Naive thymus-derived CD4-positive, alpha-beta T cell (primary cell): ENCODE measurements at regions not wholly inside any gene's neighbourhood (a gene's known extent, or its start where the extent isn't known, plus 50 kb on each side); places are given as distances from the start of the nearest gene placed in this dataset.

ENCODE experiments used
- ATAC-seq: fragments of 150-1000 bp; cut with Tn5 transposase; 2 replicates; pipeline ENCODE4 v1.10.0; 2021; ENCODE audit warnings: mild to moderate bottlenecking, moderate library complexity
- CTCF ChIA-PET: fragments of 350-600 bp; sonication (Branson Sonifier 250); formaldehyde crosslinking; loops from one replicate; lab custom pipeline; 2021; ENCODE audit warnings: antibody characterized with exemption; lab: Charles Lee
- POLR2A ChIA-PET: fragments of 350-600 bp; sonication (Branson Sonifier 250); formaldehyde crosslinking; loops from one replicate; lab custom pipeline; 2021; ENCODE audit warnings: antibody characterized with exemption, inconsistent platforms; lab: Charles Lee
- DNase-seq, 9 donors: peaks; one replicate each; pipeline versions ENCODE4 v3.0.0 to v3.0.0-alpha.2; 2020 to 2022; ENCODE audit warnings: mixed read lengths in 1 of 9
- H3K27ac ChIP-seq: one replicate; pipeline ENCODE4 v1.7.0; 2013; ENCODE audit warnings: mild to moderate bottlenecking, low read depth, low read length, moderate library complexity
- H3K27me3 ChIP-seq, 2 donors: one replicate each; pipeline ENCODE4 v1.7.0; 2013; ENCODE audit warnings: low read length in 2 of 2, mild to moderate bottlenecking in 2 of 2, moderate library complexity in 2 of 2; ENCODE audit not compliant: control insufficient read depth in 2 of 2, insufficient read depth in 2 of 2
- H3K36me3 ChIP-seq, 3 experiments: 1 replicate in 2 of 3; 2 replicates in 1 of 3; pipeline ENCODE4 v1.7.0; 2013; ENCODE audit warnings: low read length in 3 of 3, mild to moderate bottlenecking in 3 of 3, moderate library complexity in 1 of 3; ENCODE audit not compliant: insufficient read depth in 3 of 3, control insufficient read depth in 2 of 3
- H3K4me1 ChIP-seq, 2 donors: one replicate each; pipeline ENCODE4 v1.7.0; 2013; ENCODE audit warnings: low read length in 2 of 2, mild to moderate bottlenecking in 2 of 2, moderate library complexity in 1 of 2; ENCODE audit not compliant: control insufficient read depth in 2 of 2, insufficient read depth in 2 of 2
- H3K4me3 ChIP-seq: 2 replicates; pipeline ENCODE4 v1.7.0; 2013; ENCODE audit warnings: mild to moderate bottlenecking, low read length
- H3K9me3 ChIP-seq, 3 experiments: 1 replicate in 2 of 3; 2 replicates in 1 of 3; pipeline ENCODE4 v1.7.0; 2013; ENCODE audit warnings: low read length in 3 of 3; ENCODE audit not compliant: control insufficient read depth in 2 of 3
- H3K27ac Mint-ChIP-seq, 9 donors: one replicate each; pipeline ENCODE4 v1.8.0; 2020 to 2022; ENCODE audit warnings: mixed read lengths in 9 of 9, mild to moderate bottlenecking in 8 of 9, moderate library complexity in 5 of 9, inconsistent platforms in 2 of 9
- H3K27me3 Mint-ChIP-seq, 5 donors: one replicate each; pipeline ENCODE4 v1.8.0; 2021 to 2022; ENCODE audit warnings: mixed read lengths in 5 of 5, mild to moderate bottlenecking in 1 of 5
- H3K36me3 Mint-ChIP-seq, 5 donors: one replicate each; pipeline ENCODE4 v1.8.0; 2020 to 2022; ENCODE audit warnings: mixed read lengths in 5 of 5, mild to moderate bottlenecking in 3 of 5, inconsistent platforms in 1 of 5
- H3K4me1 Mint-ChIP-seq, 7 donors: one replicate each; pipeline ENCODE4 v1.8.0; 2020 to 2022; ENCODE audit warnings: mixed read lengths in 7 of 7, mild to moderate bottlenecking in 3 of 7, inconsistent platforms in 1 of 7
- H3K4me3 Mint-ChIP-seq, 10 donors: one replicate each; pipeline ENCODE4 v1.8.0; 2020 to 2022; ENCODE audit warnings: mild to moderate bottlenecking in 10 of 10, mixed read lengths in 10 of 10, moderate library complexity in 6 of 10, inconsistent platforms in 2 of 10
- H3K9me3 Mint-ChIP-seq, 11 donors: one replicate each; pipeline ENCODE4 v1.8.0; 2020 to 2022; ENCODE audit warnings: mixed read lengths in 11 of 11, mild to moderate bottlenecking in 4 of 11, inconsistent platforms in 1 of 11, moderate library complexity in 1 of 11
- intact Hi-C, 2 donors: fragments of 100-400 bp; cut with micrococcal nuclease; formaldehyde crosslinking; loops; one replicate each; pipeline ENCODE4 v1.15.1; 2023

- H3K27me3 Mint-ChIP-seq = no peaks in the 10 kb centered on the region
- Histone ChIP-seq H3K27ac (no peak overlapping the region), H3K9me3 (no peaks in the 10 kb centered on the region), H3K4me1 (no peaks in the 10 kb centered on the region), H3K4me3 (no peak overlapping the region), H3K27me3 (no peaks in the 10 kb centered on the region), H3K36me3 (no peaks in the 10 kb centered on the region)
- H3K4me3 Mint-ChIP-seq = no peak overlapping the region
- ChIA-PET POLR2A (no interaction called here), CTCF (no interaction called here)
- no peaks in the 10 kb centered on the region for H3K36me3 Mint-ChIP-seq
- intact Hi-C loops = no loop called here
- DNase-seq (no peak), ATAC-seq (no peak)
- no peaks in the 10 kb centered on the region for H3K4me1 Mint-ChIP-seq
- peaks cover 0 to 15% (median 6%) of the 10 kb centered on the region in 11 donors for H3K9me3 Mint-ChIP-seq
- no peak overlapping the region for H3K27ac Mint-ChIP-seq
Measured at GRCh38 chr11:80650966-80651365, 1210.1 kb upstream of the TENM4 start.

- POLR2A ChIA-PET = no interaction called here
- Mint-ChIP-seq H3K36me3 (no peaks in the 10 kb centered on the region), H3K27me3 (no peaks in the 10 kb centered on the region), H3K9me3 (peaks cover 0 to 21% (median 7%) of the 10 kb centered on the region in 11 donors), H3K4me1 (no peaks in the 10 kb centered on the region), H3K27ac (no peak overlapping the region), H3K4me3 (no peak overlapping the region)
- H3K4me3 ChIP-seq = no peak overlapping the region
- no peaks in the 10 kb centered on the region for H3K36me3 ChIP-seq
- no peak for ATAC-seq
- intact Hi-C loops = no loop called here
- CTCF ChIA-PET = no interaction called here
- no peaks in the 10 kb centered on the region for H3K9me3 ChIP-seq
- H3K27me3 ChIP-seq = no peaks in the 10 kb centered on the region
- DNase-seq = no peak
- no peak overlapping the region for H3K27ac ChIP-seq
- no peaks in the 10 kb centered on the region for H3K4me1 ChIP-seq
Measured at GRCh38 chr11:80649186-80649585, 1208.4 kb upstream of the TENM4 start.

- Histone ChIP-seq H3K27ac (no peak overlapping the region), H3K4me3 (no peak overlapping the region), H3K36me3 (no peaks in the 10 kb centered on the region), H3K27me3 (no peaks in the 10 kb centered on the region), H3K4me1 (no peaks in the 10 kb centered on the region), H3K9me3 (no peaks in the 10 kb centered on the region)
- intact Hi-C loops = no loop called here
- no peak for DNase-seq
- H3K36me3 Mint-ChIP-seq = peaks cover 0 to 5% (median 0%) of the 10 kb centered on the region in 5 donors
- peaks cover 0 to 32% (median 3%) of the 10 kb centered on the region in 11 donors for H3K9me3 Mint-ChIP-seq
- no peaks in the 10 kb centered on the region for H3K4me1 Mint-ChIP-seq
- no peak overlapping the region for H3K4me3 Mint-ChIP-seq
- H3K27me3 Mint-ChIP-seq = no peaks in the 10 kb centered on the region
- ATAC-seq = no peak
- H3K27ac Mint-ChIP-seq = no peak overlapping the region
- ChIA-PET CTCF (no interaction called here), POLR2A (no interaction called here)
Measured at GRCh38 chr11:80638296-80638695, 1197.5 kb upstream of the TENM4 start.

GRCh38 chr11:80637571-80637970 lies 1196.7 kb upstream of the TENM4 start:
- Mint-ChIP-seq H3K36me3 (peaks cover 0 to 5% (median 0%) of the 10 kb centered on the region in 5 donors), H3K27ac (no peak overlapping the region), H3K27me3 (no peaks in the 10 kb centered on the region), H3K4me3 (no peak overlapping the region), H3K4me1 (no peaks in the 10 kb centered on the region), H3K9me3 (peaks cover 0 to 34% (median 3%) of the 10 kb centered on the region in 11 donors)
- ChIA-PET POLR2A (no interaction called here), CTCF (no interaction called here)
- no peak overlapping the region for H3K27ac ChIP-seq
- intact Hi-C loops = no loop called here
- DNase-seq (no peak), ATAC-seq (no peak)
- H3K9me3 ChIP-seq = no peaks in the 10 kb centered on the region
- H3K36me3 ChIP-seq = no peaks in the 10 kb centered on the region
- no peak overlapping the region for H3K4me3 ChIP-seq
- no peaks in the 10 kb centered on the region for H3K27me3 ChIP-seq
- no peaks in the 10 kb centered on the region for H3K4me1 ChIP-seq

- no peak overlapping the region for H3K4me3 Mint-ChIP-seq
- DNase-seq (no peak), ATAC-seq (no peak)
- CTCF ChIA-PET = no interaction called here
- H3K4me1 Mint-ChIP-seq = no peaks in the 10 kb centered on the region
- no peaks in the 10 kb centered on the region for H3K9me3 ChIP-seq
- no peaks in the 10 kb centered on the region for H3K27me3 ChIP-seq
- H3K9me3 Mint-ChIP-seq = peaks cover 0 to 38% (median 0%) of the 10 kb centered on the region in 11 donors
- H3K36me3 Mint-ChIP-seq = peaks cover 0 to 5% (median 0%) of the 10 kb centered on the region in 5 donors
- H3K27ac ChIP-seq = no peak overlapping the region
- H3K27ac Mint-ChIP-seq = no peak overlapping the region
- H3K36me3 ChIP-seq = no peaks in the 10 kb centered on the region
- H3K27me3 Mint-ChIP-seq = no peaks in the 10 kb centered on the region
- POLR2A ChIA-PET = interaction anchor here (0.6 kb wide), 1 partner anchor 140 kb away, joined by 3 read pairs; no protein-coding TSS in a partner anchor
- intact Hi-C loops = no loop called here
- no peak overlapping the region for H3K4me3 ChIP-seq
- H3K4me1 ChIP-seq = no peaks in the 10 kb centered on the region
Measured at GRCh38 chr11:80636999-80637398, 1196.2 kb upstream of the TENM4 start.

- DNase-seq (no peak), ATAC-seq (no peak)
- no peaks in the 10 kb centered on the region for H3K9me3 ChIP-seq
- CTCF ChIA-PET = no interaction called here
- no peaks in the 10 kb centered on the region for H3K36me3 ChIP-seq
- POLR2A ChIA-PET = no interaction called here
- no peak overlapping the region for H3K4me3 Mint-ChIP-seq
- H3K27ac Mint-ChIP-seq = no peak overlapping the region
- H3K4me3 ChIP-seq = no peak overlapping the region
- peaks cover 0 to 27% (median 0%) of the 10 kb centered on the region in 11 donors for H3K9me3 Mint-ChIP-seq
- H3K27me3 ChIP-seq = no peaks in the 10 kb centered on the region
- H3K27me3 Mint-ChIP-seq = no peaks in the 10 kb centered on the region
- H3K36me3 Mint-ChIP-seq = peaks cover 0 to 5% (median 0%) of the 10 kb centered on the region in 5 donors
- H3K4me1 ChIP-seq = no peaks in the 10 kb centered on the region
- intact Hi-C loops = no loop called here
- H3K27ac ChIP-seq = no peak overlapping the region
- H3K4me1 Mint-ChIP-seq = no peaks in the 10 kb centered on the region
Measured at GRCh38 chr11:80635178-80635577, 1194.3 kb upstream of the TENM4 start.

- Histone ChIP-seq H3K27ac (no peak overlapping the region), H3K9me3 (no peaks in the 10 kb centered on the region), H3K36me3 (no peaks in the 10 kb centered on the region), H3K27me3 (no peaks in the 10 kb centered on the region), H3K4me1 (no peaks in the 10 kb centered on the region), H3K4me3 (no peak overlapping the region)
- no peak for ATAC-seq
- Mint-ChIP-seq H3K27ac (no peak overlapping the region), H3K9me3 (peaks cover 0 to 19% (median 0%) of the 10 kb centered on the region in 11 donors), H3K4me3 (no peak overlapping the region), H3K36me3 (no peaks in the 10 kb centered on the region), H3K4me1 (no peaks in the 10 kb centered on the region), H3K27me3 (no peaks in the 10 kb centered on the region)
- intact Hi-C loops = no loop called here
- POLR2A ChIA-PET = no interaction called here
- no peak for DNase-seq
- CTCF ChIA-PET = no interaction called here
Measured at GRCh38 chr11:80632691-80633090, 1191.9 kb upstream of the TENM4 start.
